Heart right ventricle (tissue), 16 donors: ENCODE measurements at regions not wholly inside any gene's neighbourhood (a gene's known extent, or its start where the extent isn't known, plus 50 kb on each side); places are given as distances from the start of the nearest gene placed in this dataset.

Experiments
- ATAC-seq, 8 donors: fragments of 200-7000 bp; cut with Tn5 transposase; one replicate each; pipeline ENCODE4 v1.9.1; 2020; ENCODE audit warnings: mild to moderate bottlenecking in 8 of 8, moderate library complexity in 8 of 8, moderate number of reproducible peaks in 1 of 8
- DNase-seq, 2 donors: peaks; one replicate each; pipeline ENCODE4 v3.0.0-alpha.2; 2020
- H3K27ac ChIP-seq, 10 donors: fragments of 200-600 bp; sonication (generic) in 2 of 10; one replicate each; pipeline versions ENCODE4 v1.5.0 to v1.8.0; 2020 to 2022; ENCODE audit warnings: mild to moderate bottlenecking in 3 of 10
- H3K27me3 ChIP-seq, 7 donors: fragments of 200-600 bp; one replicate each; pipeline ENCODE4 v1.8.0; 2021 to 2022; ENCODE audit warnings: mild to moderate bottlenecking in 2 of 7
- H3K36me3 ChIP-seq, 9 donors: fragments of 200-600 bp; sonication (generic) in 1 of 9; one replicate each; pipeline versions ENCODE4 v1.5.0 to v1.8.0; 2020 to 2022; ENCODE audit warnings: mild to moderate bottlenecking in 2 of 9
- H3K4me1 ChIP-seq, 9 donors: fragments of 200-600 bp; sonication (generic) in 1 of 9; one replicate each; pipeline versions ENCODE4 v1.5.0 to v1.8.0; 2020 to 2022; ENCODE audit warnings: mild to moderate bottlenecking in 4 of 9
- H3K4me3 ChIP-seq, 10 donors: fragments of 200-600 bp; sonication (generic) in 2 of 10; one replicate each; pipeline versions ENCODE4 v1.5.0 to v1.8.0; 2020 to 2022; ENCODE audit warnings: mild to moderate bottlenecking in 7 of 10, moderate library complexity in 2 of 10
- H3K9me3 ChIP-seq, 11 donors: fragments of 200-600 bp in 10 of 11; sonication (generic) in 2 of 11; one replicate each; pipeline versions ENCODE4 v1.5.0 to v1.8.0; 2013 to 2022; ENCODE audit warnings: mild to moderate bottlenecking in 2 of 11, control low read depth in 1 of 11, moderate library complexity in 1 of 11
- CTCF ChIP-seq, 9 donors: fragments of 200-600 bp; sonication (generic) in 2 of 9; IDR thresholded peaks; one replicate each; pipeline versions ENCODE4 v1.5.0 to v1.8.0; 2021 to 2022; ENCODE audit warnings: antibody characterized with exemption in 9 of 9, mild to moderate bottlenecking in 5 of 9, moderate library complexity in 1 of 9
- WGBS, 2 donors: extraction: QIAGEN DNeasy Blood & Tissue Kit; methylation state at CpG; one replicate each; pipeline ENCODE4 v1.1.7; 2013; ENCODE audit warnings: inconsistent platforms in 1 of 2; 5-methylcytosine and 5-hydroxymethylcytosine counted together
- intact Hi-C, 10 donors: fragments of 100-400 bp; cut with DNase I; formaldehyde crosslinking; loops; one replicate each; pipeline versions ENCODE4 v1.11.1 to v1.14.2; 2022
- donor health status: Arrhythmogenic right ventricular cardiomyopathy.
- donor health status: ischemic (EF 13 %, LVEDD 7.1; RV severe dilation, severe dysfunction).
- donor health status: healthy with polysubstance abuse.
- donor health status: DM: no; HTN: yes; CAD: no.
- donor health status: DM: no; HTN: no; CAD: no.
- donor health status: ischemic (EF 25% LVEDD 6.9; RV normal size, moderate dysfunction).
- donor health status: ischemic (EF 25% LVEDD 5.7; RV mildly dilated, moderate dysfunction).
- donor health status: healthy.
- donor health status: DM: yes; HTN: yes; CAD: no.
- donor health status: Ischemic cardiomyopathy.
- donor health status: ischemic (EF 35%, LVEDD 5.7; RV mildly dilated, moderate dysfunction).
- donor health status: nonischemic (EF 11% LVEDD 7.7; RV severe dilation, severe dysfunction).
- donor health status: DM: yes; HTN: yes; CAD: no.
- donor health status: PGD.
- donor health status: ischemic (EF 29% LVEDD 5.4; RV normal size, mild dysfunction).
- donor health status: nonischemic (EF 23%, LVEDD 6.1; RV moderate dilation, normal function).

DNA sequence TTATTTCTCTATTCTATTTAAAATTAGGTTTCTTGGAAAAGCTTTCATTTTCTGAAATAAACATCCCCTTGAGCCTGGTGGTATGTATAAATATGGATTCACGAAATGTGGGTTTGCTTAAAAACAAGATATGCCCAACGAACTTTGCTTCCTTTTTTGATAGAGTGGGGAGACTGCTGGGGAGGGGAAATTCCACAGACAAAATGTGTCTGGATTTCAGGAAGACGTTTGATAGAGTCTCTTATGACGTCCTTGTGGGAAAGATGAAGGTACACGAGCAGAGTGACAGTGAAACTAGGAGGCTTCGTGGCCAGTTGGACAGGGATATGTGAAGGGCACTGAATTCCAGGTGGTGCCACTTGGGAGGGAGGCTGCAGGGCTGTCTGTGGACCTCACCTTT lies 84.5 kb upstream of the RPS23 start:
- no peak overlapping the region for H3K27ac ChIP-seq

GRCh38 chr5:82360022-82360421 lies 81.9 kb upstream of the RPS23 start:
- Histone ChIP-seq H3K27ac (peak overlapping the region in 1 of 10 donors; percentile 34), H3K9me3 (no peaks in the 10 kb centered on the region), H3K4me1 (peaks cover 4 to 56% (median 26%) of the 10 kb centered on the region in 9 donors), H3K27me3 (no peaks in the 10 kb centered on the region), H3K4me3 (no peak overlapping the region), H3K36me3 (no peaks in the 10 kb centered on the region)
- intact Hi-C loops: loop anchor here in 3 of 10 donors (5.0 to 10.0 kb wide), 3 partner anchors 275 to 432 kb away; no protein-coding TSS in a partner anchor
- ATAC-seq: no peak
- DNase-seq: no peak
- 94 to 96% methylated on average over 3 of the region's 3 CpGs for whole genome bisulfite sequencing, 2 donors
- no peak for TF ChIP-seq CTCF (IDR thresholded peaks at IDR 0.05)

More for the DNA sequence above, 84.5 kb upstream of the RPS23 start:
- DNase-seq (no peak), ATAC-seq (no peak)
- H3K9me3 ChIP-seq: no peaks in the 10 kb centered on the region
- WGBS, 2 donors: 54 to 65% methylated on average over 6 of the region's 6 CpGs
- TF ChIP-seq CTCF (IDR thresholded peaks at IDR 0.05): no peak
- intact Hi-C loops: loop anchor here in 3 of 10 donors (5.0 to 10.0 kb wide), 3 partner anchors 272 to 430 kb away; no protein-coding TSS in a partner anchor
- H3K4me3 ChIP-seq: no peak overlapping the region
- H3K4me1 ChIP-seq: peaks cover under 1 to 42% (median 13%) of the 10 kb centered on the region in 9 donors
- H3K36me3 ChIP-seq: no peaks in the 10 kb centered on the region
- no peaks in the 10 kb centered on the region for H3K27me3 ChIP-seq

DNA sequence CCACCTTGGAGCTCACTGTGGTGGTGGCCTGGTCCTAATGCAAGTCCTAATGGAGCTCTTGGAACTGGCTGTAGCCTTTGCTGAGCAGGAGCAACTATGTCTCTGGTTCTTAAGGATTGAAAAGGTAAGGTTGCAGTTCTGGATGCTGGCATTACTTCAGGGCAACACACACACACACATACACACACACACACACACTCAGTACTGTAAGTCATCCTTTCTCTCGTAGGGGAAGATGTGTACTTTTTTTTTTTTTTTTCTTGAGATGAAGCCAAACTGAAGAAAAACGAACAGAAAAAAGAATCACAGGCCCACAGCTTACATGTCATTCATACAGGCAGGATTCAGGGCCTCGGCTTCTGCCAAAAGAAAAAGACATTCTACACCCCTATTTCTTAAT lies 81.1 kb upstream of the RPS23 start:
- no peaks in the 10 kb centered on the region for H3K9me3 ChIP-seq
- no peaks in the 10 kb centered on the region for H3K27me3 ChIP-seq
- ATAC-seq: no peak
- H3K27ac ChIP-seq: peak overlapping the region in 2 of 10 donors; percentile 80 to 83
- H3K36me3 ChIP-seq: no peaks in the 10 kb centered on the region
- TF ChIP-seq CTCF (IDR thresholded peaks at IDR 0.05): no peak
- intact Hi-C loops: loop anchor here in 8 of 10 donors (10.0 kb wide), 8 partner anchors 46 to 1206 kb away; partner anchors contain the start of genes VCAN (in 4 of the 8), TMEM167A (in 1 of the 8) and XRCC4 (in 1 of the 8)
- WGBS, 2 donors: 52 to 70% methylated on average over 3 of the region's 3 CpGs
- no peak for DNase-seq
- no peak overlapping the region for H3K4me3 ChIP-seq
- H3K4me1 ChIP-seq: peaks cover 4 to 49% (median 26%) of the 10 kb centered on the region in 9 donors

GRCh38 chr5:82358457-82358856 lies 80.3 kb upstream of the RPS23 start:
- DNase-seq (no peak), ATAC-seq (no peak)
- peaks cover 4 to 48% (median 26%) of the 10 kb centered on the region in 9 donors for H3K4me1 ChIP-seq
- no peaks in the 10 kb centered on the region for H3K9me3 ChIP-seq
- no peaks in the 10 kb centered on the region for H3K27me3 ChIP-seq
- no peak for TF ChIP-seq CTCF (IDR thresholded peaks at IDR 0.05)
- no peak overlapping the region for H3K4me3 ChIP-seq
- no peaks in the 10 kb centered on the region for H3K36me3 ChIP-seq
- 82 to 88% methylated on average over 2 of the region's 2 CpGs for WGBS, 2 donors
- H3K27ac ChIP-seq: peak overlapping the region in 7 of 10 donors; percentile 66 to 83 (median 78)
- intact Hi-C loops: loop anchor here in 8 of 10 donors (10.0 kb wide), 8 partner anchors 46 to 1206 kb away; partner anchors contain the start of genes VCAN (in 4 of the 8), TMEM167A (in 1 of the 8) and XRCC4 (in 1 of the 8)
